Astrocyte (in vitro differentiated cells and primary cell): ENCODE measurements at regions not wholly inside any gene's neighbourhood (a gene's known extent, or its start where the extent isn't known, plus 50 kb on each side); places are given as distances from the start of the nearest gene placed in this dataset.

Experiments
- CTCF ChIP-seq: IDR thresholded peaks from 2 replicates; pipeline ENCODE4 v1.5.1; 2011; ENCODE audit warnings: low read depth, mild to moderate bottlenecking, inconsistent platforms, low read length, moderate library complexity; ENCODE audit not compliant: insufficient read depth
- EZH2 ChIP-seq: IDR thresholded peaks from 2 replicates; pipeline ENCODE4 v1.6.1; 2012; ENCODE audit warnings: mild to moderate bottlenecking, low read length, inconsistent platforms; ENCODE audit not compliant: insufficient read depth

GRCh38 chr6:24997905-24998304 is 62.1 kb upstream of the RIPOR2 start:
- TF ChIP-seq CTCF (no peak), EZH2 (no peak)
